OCI-LY3 (cell line): ENCODE measurements at regions not wholly inside any gene's neighbourhood (a gene's known extent, or its start where the extent isn't known, plus 50 kb on each side); places are given as distances from the start of the nearest gene placed in this dataset.

Source experiments
- H2AFZ ChIP-seq: fragments of 200-600, 300-600 bp; shearing (Covaris generic); 2 replicates; pipeline ENCODE4 v1.6.0; 2014; ENCODE audit warnings: antibody characterized with exemption, low read depth, low read length
- H3K27ac ChIP-seq: fragments of 200-600, 300-600 bp; sonication (generic); 2 replicates; pipeline ENCODE4 v1.5.1; 2014; ENCODE audit warnings: mild to moderate bottlenecking, low read length, moderate library complexity, mixed read lengths
- H3K27me3 ChIP-seq: fragments of 200-600, 300-600 bp; sonication (generic); 2 replicates; pipeline ENCODE4 v1.6.1; 2014; ENCODE audit warnings: low read depth, low read length, mixed read lengths
- H3K36me3 ChIP-seq: fragments of 200-600, 300-600 bp; sonication (generic); replicated peaks from 2 replicates; pipeline ENCODE3; 2014; ENCODE audit warnings: low read depth, low read length, mixed read lengths
- H3K4me1 ChIP-seq: fragments of 300-600, 200-600 bp; sonication (generic); 2 replicates; pipeline ENCODE4 v1.6.1; 2014; ENCODE audit warnings: low read length, mixed read lengths
- H3K4me2 ChIP-seq: fragments of 200-600, 300-600 bp; sonication (generic); 2 replicates; pipeline ENCODE4 v1.6.1; 2014; ENCODE audit warnings: low read length, mixed read lengths
- H3K4me3 ChIP-seq: fragments of 300-600, 200-600 bp; sonication (generic); 2 replicates; pipeline ENCODE4 v1.5.1; 2014; ENCODE audit warnings: antibody characterized with exemption, mild to moderate bottlenecking, low read length, moderate library complexity
- H3K79me2 ChIP-seq: fragments of 300-600, 200-600 bp; shearing (Covaris generic); 2 replicates; pipeline ENCODE4 v1.6.1; 2014; ENCODE audit warnings: mild to moderate bottlenecking, low read length, mixed read lengths
- H3K9ac ChIP-seq: fragments of 300-600, 200-600 bp; shearing (Covaris generic); 2 replicates; pipeline ENCODE4 v1.6.0; 2014; ENCODE audit warnings: mild to moderate bottlenecking, low read length, moderate library complexity
- H3K9me3 ChIP-seq: fragments of 200-600, 300-600 bp; shearing (Covaris generic); 2 replicates; pipeline ENCODE4 v1.6.1; 2014; ENCODE audit warnings: low read length, mixed read lengths; ENCODE audit not compliant: insufficient read depth
- H4K20me1 ChIP-seq: fragments of 200-600, 300-600 bp; sonication (generic); 2 replicates; pipeline ENCODE4 v1.6.1; 2016; ENCODE audit warnings: low read length, mixed read lengths; ENCODE audit not compliant: insufficient read depth
- EZH2phosphoT487 ChIP-seq: fragments of 200-600 bp; shearing (Covaris generic); IDR thresholded peaks from 2 replicates; pipeline ENCODE4 v1.6.1; 2018; ENCODE audit warnings: antibody characterized with exemption, mixed run types, low read depth
- TF ChIP-seq, protein P1 (sequence below): fragments of 200-600, 300-600 bp; sonication (generic); IDR thresholded peaks from 2 replicates; pipeline ENCODE4 v1.5.1; 2014; ENCODE audit warnings: antibody characterized with exemption, low read length, low read depth

DNA sequence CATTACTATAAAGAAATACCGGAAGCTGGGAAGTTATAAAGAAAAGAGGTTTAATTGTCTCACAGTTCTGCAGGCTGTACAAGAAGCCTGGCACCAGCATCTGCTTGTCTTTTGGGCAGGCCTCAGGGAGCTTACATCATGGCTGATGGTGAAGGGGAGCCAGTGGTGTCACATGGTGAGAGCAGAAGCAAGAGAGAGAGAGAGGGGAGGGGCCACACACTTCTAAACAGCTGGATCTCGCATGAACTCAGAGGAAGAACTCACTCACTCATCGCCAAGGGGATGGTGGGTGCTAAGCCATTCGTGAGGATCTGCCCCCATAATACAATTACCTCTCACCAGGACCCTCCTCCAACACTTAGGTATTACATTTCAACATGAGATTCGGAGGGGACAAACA lies 51.8 kb upstream of the ANKRD34C start:
- no peak overlapping the region for H2AFZ ChIP-seq
- H3K4me2 ChIP-seq, result no peak overlapping the region
- peaks cover 26% of the 10 kb centered on the region; the same call in 1 of the 2 replicates for H3K9me3 ChIP-seq
- no peaks in the 10 kb centered on the region for H3K79me2 ChIP-seq
- H3K9ac ChIP-seq, result no peak overlapping the region
- no peak overlapping the region for H3K4me3 ChIP-seq
- TF ChIP-seq, protein P1, sequence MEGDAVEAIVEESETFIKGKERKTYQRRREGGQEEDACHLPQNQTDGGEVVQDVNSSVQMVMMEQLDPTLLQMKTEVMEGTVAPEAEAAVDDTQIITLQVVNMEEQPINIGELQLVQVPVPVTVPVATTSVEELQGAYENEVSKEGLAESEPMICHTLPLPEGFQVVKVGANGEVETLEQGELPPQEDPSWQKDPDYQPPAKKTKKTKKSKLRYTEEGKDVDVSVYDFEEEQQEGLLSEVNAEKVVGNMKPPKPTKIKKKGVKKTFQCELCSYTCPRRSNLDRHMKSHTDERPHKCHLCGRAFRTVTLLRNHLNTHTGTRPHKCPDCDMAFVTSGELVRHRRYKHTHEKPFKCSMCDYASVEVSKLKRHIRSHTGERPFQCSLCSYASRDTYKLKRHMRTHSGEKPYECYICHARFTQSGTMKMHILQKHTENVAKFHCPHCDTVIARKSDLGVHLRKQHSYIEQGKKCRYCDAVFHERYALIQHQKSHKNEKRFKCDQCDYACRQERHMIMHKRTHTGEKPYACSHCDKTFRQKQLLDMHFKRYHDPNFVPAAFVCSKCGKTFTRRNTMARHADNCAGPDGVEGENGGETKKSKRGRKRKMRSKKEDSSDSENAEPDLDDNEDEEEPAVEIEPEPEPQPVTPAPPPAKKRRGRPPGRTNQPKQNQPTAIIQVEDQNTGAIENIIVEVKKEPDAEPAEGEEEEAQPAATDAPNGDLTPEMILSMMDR, result no peak
- no peak for TF ChIP-seq EZH2phosphoT487
- H3K27ac ChIP-seq, result no peak overlapping the region
- no peaks in the 10 kb centered on the region for H3K36me3 ChIP-seq
- H4K20me1 ChIP-seq, result no peaks in the 10 kb centered on the region
- H3K27me3 ChIP-seq, result peaks cover 33% of the 10 kb centered on the region
- H3K4me1 ChIP-seq, result no peaks in the 10 kb centered on the region

DNA sequence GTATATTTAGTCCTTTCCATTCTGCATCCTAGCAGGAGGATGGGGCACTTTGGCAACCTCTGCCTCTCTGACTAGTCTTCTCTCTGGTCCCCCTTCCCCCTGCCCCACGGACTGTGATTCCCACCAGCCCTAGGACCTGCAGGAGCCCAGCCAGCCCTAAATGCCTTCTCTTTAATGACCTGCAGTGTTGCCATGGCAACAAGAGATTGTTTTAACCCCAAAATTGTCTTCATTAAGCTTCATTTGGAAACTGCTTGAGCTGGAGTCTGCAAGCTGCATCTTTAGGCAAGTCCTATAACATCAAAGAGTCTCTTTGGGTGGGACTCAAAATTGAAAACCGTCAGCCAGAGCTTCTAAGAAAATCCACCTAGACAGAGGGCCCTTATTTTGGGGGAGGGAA lies 59.7 kb upstream of the ANKRD34C start:
- Histone ChIP-seq H3K27me3 (peaks cover 53% of the 10 kb centered on the region), H3K9me3 (no peaks in the 10 kb centered on the region), H3K4me1 (peaks cover 7% of the 10 kb centered on the region), H3K79me2 (no peaks in the 10 kb centered on the region), H3K4me3 (no peak overlapping the region), H3K9ac (no peak overlapping the region), H3K36me3 (no peaks in the 10 kb centered on the region), H3K4me2 (no peak overlapping the region), H3K27ac (no peak overlapping the region), H2AFZ (no peak overlapping the region), H4K20me1 (no peaks in the 10 kb centered on the region)
- no peak for TF ChIP-seq EZH2phosphoT487
- TF ChIP-seq, protein P1, result no peak

DNA sequence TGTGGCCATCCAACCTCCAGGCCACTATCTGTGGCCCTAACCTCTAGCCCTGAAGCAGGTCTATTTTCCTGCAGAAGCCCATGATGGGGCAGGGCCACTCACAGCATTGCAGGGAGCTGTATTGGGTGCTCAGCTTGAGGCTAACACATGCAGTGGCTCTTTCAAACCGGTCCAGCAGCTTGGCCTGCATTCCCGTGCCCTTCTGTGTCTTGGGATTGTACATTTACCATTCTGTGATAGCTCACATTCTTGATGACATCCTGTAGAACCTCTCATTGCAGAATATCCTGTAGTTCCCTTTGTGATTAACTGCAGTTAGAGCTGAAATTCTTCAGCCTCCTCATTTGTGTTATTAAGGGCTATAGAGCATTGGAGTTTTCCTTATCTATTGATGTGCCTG lies 60.8 kb upstream of the ANKRD34C start:
- no peaks in the 10 kb centered on the region for H4K20me1 ChIP-seq
- peaks cover 52% of the 10 kb centered on the region for H3K27me3 ChIP-seq
- no peak overlapping the region for H3K4me3 ChIP-seq
- H2AFZ ChIP-seq, result no peak overlapping the region
- TF ChIP-seq, protein P1, result no peak
- TF ChIP-seq EZH2phosphoT487, result no peak
- no peak overlapping the region for H3K4me2 ChIP-seq
- no peaks in the 10 kb centered on the region for H3K9me3 ChIP-seq
- no peak overlapping the region for H3K27ac ChIP-seq
- H3K79me2 ChIP-seq, result no peaks in the 10 kb centered on the region
- H3K36me3 ChIP-seq, result no peaks in the 10 kb centered on the region
- H3K4me1 ChIP-seq, result peaks cover 7% of the 10 kb centered on the region
- no peak overlapping the region for H3K9ac ChIP-seq

DNA sequence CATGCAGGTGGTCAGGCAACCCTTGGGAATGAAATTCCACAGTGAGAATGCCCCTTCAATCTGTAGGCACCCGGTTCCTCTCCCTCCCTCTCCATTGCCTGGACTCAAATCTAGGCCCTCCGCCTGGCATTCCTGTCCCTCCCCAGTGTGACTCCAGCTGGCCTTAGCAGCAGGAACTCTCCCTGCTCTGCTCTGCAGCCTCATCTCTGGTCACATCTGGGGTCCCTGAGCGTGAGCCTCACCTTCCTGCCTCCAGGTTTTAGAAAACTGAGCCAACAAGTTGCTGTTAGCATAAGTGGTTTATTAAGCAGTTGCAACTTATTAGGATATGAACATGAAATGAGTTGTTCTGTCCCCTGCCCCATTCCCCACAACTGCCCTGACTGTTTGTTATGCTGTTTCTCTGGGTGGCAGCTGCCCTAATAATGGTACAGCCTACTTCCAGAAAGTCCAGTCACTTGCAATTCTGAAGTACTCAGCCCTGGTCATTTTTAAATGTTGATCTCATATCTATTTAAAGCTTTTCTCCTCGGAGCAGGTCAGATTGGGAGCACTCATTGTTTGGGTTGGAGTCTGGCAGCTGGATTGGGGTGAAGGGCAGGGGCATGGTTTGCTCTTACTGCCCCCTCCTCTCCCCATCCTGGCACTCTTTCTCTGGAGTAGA lies 63.0 kb upstream of the ANKRD34C start:
- no peak overlapping the region for H3K4me3 ChIP-seq

More for the DNA sequence above, 63.0 kb upstream of the ANKRD34C start:
- no peaks in the 10 kb centered on the region for H3K9me3 ChIP-seq
- H3K4me2 ChIP-seq, result no peak overlapping the region
- H3K4me1 ChIP-seq, result peaks cover 2% of the 10 kb centered on the region
- TF ChIP-seq EZH2phosphoT487, result no peak
- TF ChIP-seq, protein P1, result no peak
- H3K27me3 ChIP-seq, result peaks cover 71% of the 10 kb centered on the region
- no peak overlapping the region for H3K9ac ChIP-seq
- H4K20me1 ChIP-seq, result no peaks in the 10 kb centered on the region
- H3K79me2 ChIP-seq, result no peaks in the 10 kb centered on the region
- H3K36me3 ChIP-seq, result no peaks in the 10 kb centered on the region
- H2AFZ ChIP-seq, result no peak overlapping the region
- H3K27ac ChIP-seq, result no peak overlapping the region
